SIG-M5 (cell line): ENCODE measurements at regions not wholly inside any gene's neighbourhood (a gene's known extent, or its start where the extent isn't known, plus 50 kb on each side); places are given as distances from the start of the nearest gene placed in this dataset.
"Not testable (repeated sequence)": the region's sequence is repeated elsewhere in the genome, so short reads cannot be mapped to it uniquely, and the experiment has no call there.

Source experiments
- DNase-seq: peaks from one replicate; lab custom pipeline; 2025; lab: John Stamatoyannopoulos, UW

- DNase-seq: no peak
Measured at GRCh38 chr2:11922294-11922693, 175.9 kb downstream of the LPIN1 start.

- no peak for DNase-seq
Measured at GRCh38 chr2:11923935-11924334, 177.5 kb downstream of the LPIN1 start.

- DNase-seq: no peak
Measured at GRCh38 chr2:11925295-11926066, 179.0 kb downstream of the LPIN1 start.

GRCh38 chr2:11930211-11930761 lies 183.9 kb downstream of the LPIN1 start:
- no peak for DNase-seq

- DNase-seq: no peak
Measured at GRCh38 chr2:11932048-11932512, 185.6 kb downstream of the LPIN1 start.

- no peak for DNase-seq
Measured at GRCh38 chr2:11932962-11933361, 186.5 kb downstream of the LPIN1 start.

GRCh38 chr2:11933854-11934253 lies 187.4 kb downstream of the LPIN1 start:
- DNase-seq: no peak

- no peak for DNase-seq
Measured at GRCh38 chr2:11936761-11937160, 190.3 kb downstream of the LPIN1 start.

- DNase-seq: no peak
Measured at GRCh38 chr2:11938196-11938595, 191.8 kb downstream of the LPIN1 start.

GRCh38 chr2:11939523-11939922 lies 193.1 kb downstream of the LPIN1 start:
- DNase-seq: no peak

- no peak for DNase-seq
Measured at GRCh38 chr2:11940121-11940743, 193.8 kb downstream of the LPIN1 start.

- DNase-seq: no peak
Measured at GRCh38 chr2:11940799-11941198, 194.4 kb downstream of the LPIN1 start.

GRCh38 chr2:11941201-11942177 lies 195.1 kb downstream of the LPIN1 start:
- no peak for DNase-seq

GRCh38 chr2:11942178-11942569 lies 195.7 kb downstream of the LPIN1 start:
- DNase-seq: no peak

GRCh38 chr2:11944311-11944710 lies 197.9 kb downstream of the LPIN1 start:
- no peak for DNase-seq

GRCh38 chr2:11945139-11946126 lies 199.0 kb downstream of the LPIN1 start:
- DNase-seq: no peak

GRCh38 chr2:11947956-11948355 lies 201.5 kb downstream of the LPIN1 start:
- DNase-seq: no peak

GRCh38 chr2:11949732-11950523 lies 203.5 kb downstream of the LPIN1 start:
- DNase-seq: no peak

GRCh38 chr2:11950896-11951295 lies 204.5 kb downstream of the LPIN1 start:
- no peak for DNase-seq

- not testable (repeated sequence) for DNase-seq
Measured at GRCh38 chr2:11951492-11951891, 205.1 kb downstream of the LPIN1 start.
